Urothelium cell line (cell line): ENCODE measurements at regions not wholly inside any gene's neighbourhood (a gene's known extent, or its start where the extent isn't known, plus 50 kb on each side); places are given as distances from the start of the nearest gene placed in this dataset.

Source experiments
- DNase-seq: peaks from one replicate; pipeline ENCODE4 v3.0.0; 2011; ENCODE audit warnings: low spot score, mixed read lengths
- FAIRE-seq: peaks from 2 replicates; lab custom pipeline; 2011; peaks lifted over from hg19 to GRCh38; lab: Jason Lieb, UNC

GRCh38 chr16:54526916-54527315 is 240.3 kb upstream of the IRX3 start:
- no peak for FAIRE-seq
- no peak for DNase-seq

- DNase-seq, result no peak
- no peak for FAIRE-seq
Measured at GRCh38 chr16:54526087-54526486, 239.5 kb upstream of the IRX3 start.

- FAIRE-seq (no peak), DNase-seq (no peak)
Measured at GRCh38 chr16:54525104-54525503, 238.5 kb upstream of the IRX3 start.

- DNase-seq (no peak), FAIRE-seq (no peak)
Measured at GRCh38 chr16:54522584-54522983, 236.0 kb upstream of the IRX3 start.

- FAIRE-seq, result no peak
Measured at GRCh38 chr16:54521327-54521726, 234.7 kb upstream of the IRX3 start.

GRCh38 chr16:54519161-54519695 is 232.6 kb upstream of the IRX3 start:
- FAIRE-seq (no peak), DNase-seq (no peak)

More at GRCh38 chr16:54521327-54521726, 234.7 kb upstream of the IRX3 start:
- no peak for DNase-seq

GRCh38 chr16:54517181-54517580 is 230.6 kb upstream of the IRX3 start:
- no peak for DNase-seq

GRCh38 chr16:54512467-54512995 is 225.9 kb upstream of the IRX3 start:
- DNase-seq, result no peak
- no peak for FAIRE-seq

More at GRCh38 chr16:54517181-54517580, 230.6 kb upstream of the IRX3 start:
- no peak for FAIRE-seq

GRCh38 chr16:54511222-54511731 is 224.7 kb upstream of the IRX3 start:
- DNase-seq, result no peak
- no peak for FAIRE-seq

- FAIRE-seq (no peak), DNase-seq (no peak)
Measured at GRCh38 chr16:54510685-54511221, 224.2 kb upstream of the IRX3 start.

GRCh38 chr16:54509456-54509855 is 222.9 kb upstream of the IRX3 start:
- DNase-seq (no peak), FAIRE-seq (no peak)

GRCh38 chr16:54508351-54508750 is 221.8 kb upstream of the IRX3 start:
- no peak for DNase-seq
- no peak for FAIRE-seq

GRCh38 chr16:54506741-54507500 is 220.3 kb upstream of the IRX3 start:
- no peak for DNase-seq
- FAIRE-seq, result no peak

- DNase-seq (no peak), FAIRE-seq (no peak)
Measured at GRCh38 chr16:54506214-54506580, 219.6 kb upstream of the IRX3 start.

- DNase-seq (no peak), FAIRE-seq (no peak)
Measured at GRCh38 chr16:54505549-54506213, 219.1 kb upstream of the IRX3 start.

GRCh38 chr16:54504372-54504771 is 217.8 kb upstream of the IRX3 start:
- FAIRE-seq, result no peak
- no peak for DNase-seq

- FAIRE-seq (no peak), DNase-seq (no peak)
Measured at GRCh38 chr16:54503856-54504219, 217.3 kb upstream of the IRX3 start.

GRCh38 chr16:54503011-54503855 is 216.6 kb upstream of the IRX3 start:
- FAIRE-seq, result no peak

GRCh38 chr16:54501797-54502196 is 215.2 kb upstream of the IRX3 start:
- FAIRE-seq (no peak), DNase-seq (no peak)

More at GRCh38 chr16:54503011-54503855, 216.6 kb upstream of the IRX3 start:
- DNase-seq, result no peak

GRCh38 chr16:54493594-54493993 is 207.0 kb upstream of the IRX3 start:
- no peak for DNase-seq
- no peak for FAIRE-seq

GRCh38 chr16:54493061-54493460 is 206.5 kb upstream of the IRX3 start:
- no peak for FAIRE-seq
- peak; percentile 15 for DNase-seq
